ENCODE measurements at regions not wholly inside any gene's neighbourhood (a gene's known extent, or its start where the extent isn't known, plus 50 kb on each side); places are given as distances from the start of the nearest gene placed in this dataset.

DNA sequence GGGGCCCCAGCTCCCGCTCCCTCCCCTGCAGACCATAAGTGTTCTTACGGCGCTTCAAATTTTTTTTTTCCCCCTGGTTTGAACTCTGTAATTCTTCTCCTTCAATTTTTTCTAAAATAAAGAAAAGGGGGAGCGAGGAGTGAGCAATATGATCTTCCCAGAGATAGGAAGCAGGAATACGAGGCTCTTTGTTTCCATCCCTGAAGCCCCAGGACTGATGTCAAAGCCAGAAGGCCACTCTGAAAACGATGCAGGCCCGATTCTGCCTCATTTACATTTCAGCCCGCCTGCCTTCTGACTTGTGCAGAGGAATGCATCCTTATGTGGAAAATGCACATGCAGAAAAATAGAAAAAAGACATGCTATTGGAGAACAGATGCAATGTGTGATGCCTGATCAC is 401.5 kb upstream of the MKI67 start:
- no peak for DNase-seq (ENCODE audit: low read depth in 2 of 2)

DNA sequence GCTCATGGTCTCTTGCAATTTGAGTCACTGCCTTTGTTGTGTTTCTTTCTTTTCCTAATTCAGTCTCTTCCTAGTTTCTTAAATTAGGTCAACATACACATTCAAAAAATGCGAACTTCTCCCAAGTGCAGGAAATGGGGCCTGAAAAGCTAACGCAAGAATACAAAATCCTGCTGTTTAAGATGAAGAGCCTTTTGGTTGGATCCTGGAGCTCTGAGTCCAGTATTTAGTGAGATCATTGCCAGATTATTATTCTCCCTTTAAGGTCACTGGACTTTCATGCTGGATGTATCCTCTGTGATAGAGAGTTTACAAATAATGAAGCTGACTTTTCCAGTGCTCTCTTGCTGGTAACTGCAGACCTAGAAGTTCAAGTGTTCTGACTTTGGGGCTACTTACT is 401.9 kb upstream of the MKI67 start:
- no peak for DNase-seq (ENCODE audit: low read depth in 2 of 2)

DNA sequence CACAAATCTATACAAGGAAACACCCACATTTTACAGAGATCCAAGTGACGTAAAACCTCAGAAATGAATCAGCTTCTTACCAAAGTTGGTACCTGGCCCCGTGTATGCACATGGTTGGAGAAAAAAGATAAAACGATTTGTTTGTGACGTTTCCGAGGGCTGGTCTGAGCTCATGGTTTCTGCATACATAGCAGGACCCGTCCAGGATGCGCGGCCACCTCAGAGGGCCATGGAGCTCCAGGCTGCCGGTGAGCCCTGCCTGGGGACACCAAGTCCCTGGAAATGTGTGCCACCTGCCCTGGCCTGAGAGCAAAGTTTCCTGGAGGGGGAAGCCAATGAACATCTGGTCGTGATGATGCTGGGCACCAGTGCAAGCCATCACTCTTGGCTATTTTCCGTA is 402.6 kb upstream of the MKI67 start:
- DNase-seq (ENCODE audit: low read depth in 2 of 2): no peak

DNA sequence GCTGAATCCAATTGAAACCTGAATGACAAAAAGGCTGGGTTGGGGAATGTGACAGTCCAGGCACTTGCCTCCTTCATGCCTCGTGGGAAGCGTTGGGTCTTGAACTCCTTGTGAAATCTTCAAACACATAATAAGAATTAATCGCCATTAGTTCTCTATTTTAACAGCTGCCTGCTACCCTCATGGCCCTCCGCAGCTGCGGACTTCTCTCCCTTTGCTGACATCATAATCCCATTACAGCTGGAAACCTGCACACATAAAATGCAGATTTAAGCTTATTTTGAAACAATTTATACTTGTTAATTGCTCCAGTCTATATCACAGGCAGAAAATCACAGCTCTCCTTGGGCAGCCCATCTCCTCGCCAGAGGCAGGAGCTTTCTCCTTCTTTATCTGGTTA is 403.0 kb upstream of the MKI67 start:
- no peak for DNase-seq (ENCODE audit: low read depth in 2 of 2)

DNA sequence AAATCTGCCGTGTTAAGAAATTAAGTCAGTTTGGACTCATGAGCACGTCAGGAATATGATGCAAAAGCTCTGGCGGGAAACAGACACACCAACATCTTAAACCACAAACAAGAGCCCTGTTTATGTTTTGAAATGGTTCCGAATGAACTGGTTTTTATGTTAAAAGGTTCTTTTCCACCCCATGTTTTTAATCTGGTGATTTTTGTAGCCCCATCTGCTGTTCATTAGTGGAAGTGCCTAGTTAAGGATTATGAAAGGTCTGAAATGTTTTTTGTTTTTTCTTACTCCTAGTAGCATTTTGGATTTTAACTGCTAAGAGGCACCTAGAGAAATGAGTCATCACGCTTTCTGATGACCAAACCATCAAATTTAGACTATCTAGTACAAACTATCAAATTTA is 404.1 kb upstream of the MKI67 start:
- no peak for DNase-seq (ENCODE audit: low read depth in 2 of 2)

DNA sequence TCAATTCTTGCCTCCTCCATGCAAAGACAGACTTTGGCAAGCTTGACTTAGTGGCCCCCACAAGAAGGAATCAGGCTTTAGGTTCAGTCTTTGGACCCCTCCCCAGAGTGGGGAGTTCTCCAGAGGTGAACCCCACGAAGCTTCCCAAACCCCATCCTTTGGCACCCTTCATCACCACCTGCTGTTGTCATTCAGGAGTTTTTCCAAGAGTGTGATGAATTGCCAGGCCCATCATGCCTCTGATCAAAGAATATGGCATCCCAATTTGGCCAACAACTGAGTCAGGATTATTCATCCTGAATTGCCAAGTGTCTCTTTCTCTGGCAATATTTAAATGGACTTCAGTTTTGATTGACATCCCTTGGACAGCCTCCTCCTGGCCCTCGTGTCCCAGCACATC is 404.7 kb upstream of the MKI67 start:
- no peak for DNase-seq (ENCODE audit: low read depth in 2 of 2)

DNA sequence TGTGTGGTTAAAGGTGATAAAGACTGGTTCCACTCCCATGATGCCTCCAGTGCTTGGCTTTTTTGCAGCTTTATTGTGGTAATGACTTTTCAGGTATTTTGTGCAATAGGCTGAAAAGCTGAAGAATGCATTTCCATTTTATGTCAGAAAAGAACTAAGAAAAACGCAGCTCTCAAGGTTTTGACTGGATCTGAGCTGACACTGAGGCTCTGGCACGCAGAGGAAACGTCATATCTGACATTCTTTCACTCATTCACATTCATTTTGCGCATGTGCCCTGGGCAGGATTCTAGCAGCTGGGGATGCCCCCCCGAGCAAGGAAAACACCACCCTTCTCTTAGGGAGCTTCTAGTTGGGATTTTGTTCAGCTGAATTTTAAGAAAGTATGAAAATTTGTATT is 408.5 kb upstream of the MKI67 start:
- no peak for DNase-seq (ENCODE audit: low read depth in 2 of 2)

DNA sequence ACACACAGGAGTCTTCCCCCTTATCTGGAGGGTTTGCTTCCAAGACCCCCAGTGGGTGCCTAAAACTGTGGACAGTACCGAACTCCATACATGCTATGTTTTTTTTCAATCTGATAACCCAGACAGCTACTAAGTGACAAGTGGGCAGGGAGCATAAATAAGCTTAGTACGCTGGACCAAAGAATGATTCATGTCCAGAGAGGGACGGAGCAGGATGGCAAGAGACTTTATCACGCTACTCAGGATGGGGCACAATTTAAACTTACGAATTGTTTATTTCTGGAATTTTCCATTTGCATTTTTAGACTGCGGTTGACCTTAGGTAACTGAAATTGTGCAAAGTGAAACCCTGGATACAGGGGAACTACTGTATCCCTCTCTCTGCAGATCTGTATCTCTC is 410.0 kb upstream of the MKI67 start:
- DNase-seq (ENCODE audit: low read depth in 2 of 2): no peak

DNA sequence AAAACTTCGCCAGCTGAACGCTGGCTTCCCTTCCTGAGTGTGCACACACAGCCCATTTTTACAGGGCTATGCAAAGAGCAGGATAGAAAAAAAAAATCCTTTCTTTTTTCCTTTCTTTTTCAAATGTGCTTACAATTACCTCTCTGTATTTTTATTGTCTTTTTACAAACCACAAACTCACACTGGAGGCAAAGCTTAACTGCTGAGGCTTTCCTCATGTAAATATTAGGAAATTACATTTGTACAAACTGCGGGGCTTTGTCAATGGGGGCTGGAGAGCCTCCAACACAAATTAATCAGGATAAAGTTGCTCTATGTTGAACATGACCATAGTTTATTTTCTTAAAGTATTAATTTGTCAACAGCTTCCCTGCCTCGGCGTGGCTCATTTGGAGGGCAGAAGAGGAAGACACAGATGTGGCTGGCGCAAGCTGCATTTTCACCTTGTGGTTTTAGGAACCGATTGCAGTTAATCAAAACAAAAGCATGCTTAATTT is 411.7 kb upstream of the MKI67 start:
- DNase-seq (ENCODE audit: low read depth in 2 of 2): no peak

DNA sequence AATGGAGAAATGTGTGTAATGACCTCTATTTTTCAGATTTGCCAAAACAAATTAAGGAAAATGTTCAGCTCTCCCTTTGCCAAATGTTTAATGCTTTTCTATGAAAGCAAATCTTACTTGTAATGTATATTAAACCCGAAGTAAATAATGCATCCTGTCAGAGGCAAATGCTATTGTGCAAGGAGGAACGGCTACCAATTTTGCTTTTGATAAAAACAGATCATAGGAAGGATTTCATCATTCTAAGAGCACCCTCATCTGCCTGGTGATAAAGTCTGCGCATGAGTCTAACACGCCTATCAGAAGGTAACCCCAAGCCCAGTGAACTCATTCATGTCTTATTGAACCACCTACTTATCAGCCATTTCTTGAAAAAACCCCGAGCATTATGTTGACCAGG is 412.4 kb upstream of the MKI67 start:
- DNase-seq (ENCODE audit: low read depth in 2 of 2): no peak

DNA sequence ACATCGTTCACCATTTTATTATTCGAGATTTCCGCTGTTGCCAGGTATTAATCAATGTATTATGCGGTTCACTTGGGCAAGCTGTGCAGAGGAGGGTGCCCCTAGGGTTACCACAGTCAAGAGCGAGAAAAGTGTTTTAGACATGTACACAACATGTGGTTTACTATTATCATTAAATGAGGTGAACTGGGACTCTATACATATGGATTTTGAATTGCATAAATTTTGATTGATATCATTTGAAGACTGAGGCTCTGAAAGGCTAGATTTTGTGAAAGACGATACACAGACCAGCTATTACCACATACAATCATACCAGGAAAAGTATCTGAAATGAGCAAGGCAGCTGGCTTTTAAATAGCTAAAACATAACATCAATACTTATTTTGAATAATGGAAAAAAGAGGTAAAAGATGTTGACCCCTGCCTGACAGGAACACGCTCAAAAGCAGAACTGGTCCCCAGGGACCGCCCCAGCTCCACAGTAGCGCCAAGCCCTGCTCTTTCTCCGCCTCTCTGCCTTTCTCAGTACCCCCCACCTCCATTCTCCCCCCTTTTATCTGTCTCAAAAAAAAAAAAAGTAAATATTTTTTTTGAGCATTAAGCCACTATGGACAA is 413.4 kb upstream of the MKI67 start:
- DNase-seq (ENCODE audit: low read depth in 2 of 2): no peak

DNA sequence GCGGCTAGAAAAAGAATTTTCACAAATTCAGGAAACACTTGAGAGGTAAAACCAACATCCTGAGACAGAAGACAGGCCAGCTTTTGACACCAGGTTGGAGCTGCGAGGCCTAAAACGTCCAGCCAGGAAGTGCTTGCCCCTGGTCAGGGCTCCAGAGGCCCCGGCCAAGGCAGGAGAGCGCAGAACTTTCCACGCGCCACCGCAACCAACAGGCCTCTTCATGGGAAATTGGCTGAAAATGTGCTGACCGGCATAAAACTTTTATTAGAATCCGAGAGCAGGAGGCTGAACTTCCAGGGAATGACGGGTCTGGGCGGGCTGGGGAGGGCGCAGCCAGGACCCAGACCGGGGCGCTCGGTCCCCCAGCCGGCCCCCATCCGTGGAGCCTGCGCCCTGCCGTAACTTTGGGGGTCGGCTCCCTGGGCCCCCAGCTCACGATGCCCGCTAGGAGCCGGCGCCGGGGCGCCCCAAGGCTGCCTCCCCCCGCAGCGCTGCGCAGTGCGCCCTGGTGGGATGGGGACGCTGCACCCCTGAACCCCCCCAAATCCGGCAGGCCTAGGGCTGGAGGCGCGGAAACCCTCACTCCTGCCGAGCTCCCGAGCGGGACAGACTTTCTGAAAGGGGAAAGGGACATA is 414.0 kb upstream of the MKI67 start:
- no peak for DNase-seq (ENCODE audit: low read depth in 2 of 2)

DNA sequence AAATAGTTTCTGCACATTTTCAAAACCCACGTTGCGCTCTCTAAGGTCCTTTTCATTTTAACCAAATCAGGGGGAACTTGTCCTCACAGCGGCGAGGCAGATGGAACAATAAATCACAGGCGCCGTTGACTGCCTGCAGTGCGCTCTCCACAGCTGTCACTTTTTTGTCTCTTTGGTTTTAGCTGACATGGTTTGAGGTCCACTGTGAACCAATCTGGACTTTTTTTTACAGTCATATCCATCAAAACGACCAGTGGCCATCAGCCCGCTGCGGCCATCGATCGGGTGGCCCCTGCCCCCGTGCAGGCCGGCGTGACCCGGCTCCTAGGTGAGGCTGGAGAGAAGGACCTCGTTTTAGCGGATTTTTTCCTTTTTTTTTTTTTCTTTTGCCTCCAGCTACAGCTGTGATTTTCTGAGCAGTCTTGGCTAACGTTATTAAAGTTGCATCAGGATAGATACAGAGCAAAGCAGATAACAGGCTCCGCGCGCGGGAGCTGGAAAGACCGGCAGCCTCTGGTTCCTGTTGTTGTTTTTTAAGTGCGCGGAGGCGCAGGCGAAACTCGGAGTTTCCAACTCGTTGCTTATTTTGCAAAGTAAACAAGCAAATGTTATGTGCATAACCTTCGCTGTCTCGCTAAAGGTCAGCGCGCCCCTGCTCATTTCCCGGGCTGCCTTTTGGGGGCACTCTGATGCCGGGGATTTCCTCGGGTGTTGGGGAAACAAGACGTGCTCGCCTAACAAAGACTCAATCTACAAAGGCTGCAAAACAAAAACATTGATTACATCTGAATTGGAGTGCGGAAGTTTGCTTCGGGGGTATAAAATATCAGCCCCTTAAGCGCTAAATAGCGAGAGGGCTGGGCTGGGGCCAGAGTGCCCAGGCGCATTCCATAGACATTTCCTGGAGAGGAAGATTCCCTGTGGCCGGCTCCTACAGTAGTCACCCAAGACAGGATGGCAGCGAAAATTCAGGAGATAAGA is 414.8 kb upstream of the MKI67 start:
- no peak for DNase-seq (ENCODE audit: low read depth in 2 of 2)

DNA sequence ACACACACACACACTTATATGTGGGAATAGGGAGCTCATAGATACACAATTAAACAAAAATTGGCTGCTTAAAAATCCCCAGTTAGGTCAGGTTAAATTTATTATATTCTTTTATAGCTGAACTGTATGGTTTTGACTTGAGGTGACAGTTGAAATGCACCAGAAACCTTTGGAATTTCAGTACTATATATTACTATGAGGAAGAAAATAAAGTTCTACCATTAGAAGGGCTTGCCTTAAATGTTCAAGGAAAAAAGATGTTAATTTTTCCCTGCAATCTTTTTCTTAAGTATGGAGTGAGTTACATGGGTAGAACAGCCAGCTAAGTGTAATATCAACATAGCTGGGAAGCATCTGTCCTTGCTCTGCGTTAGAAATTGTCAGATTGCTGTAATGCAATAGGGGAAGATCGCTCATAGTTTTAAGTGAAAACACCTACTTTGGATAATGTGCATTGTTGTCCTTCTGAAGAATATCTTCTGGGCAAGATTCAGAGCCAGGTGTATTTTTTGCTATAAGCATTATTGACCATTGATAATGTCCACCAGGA is 415.8 kb upstream of the MKI67 start:
- no peak for DNase-seq (ENCODE audit: low read depth in 2 of 2)

DNA sequence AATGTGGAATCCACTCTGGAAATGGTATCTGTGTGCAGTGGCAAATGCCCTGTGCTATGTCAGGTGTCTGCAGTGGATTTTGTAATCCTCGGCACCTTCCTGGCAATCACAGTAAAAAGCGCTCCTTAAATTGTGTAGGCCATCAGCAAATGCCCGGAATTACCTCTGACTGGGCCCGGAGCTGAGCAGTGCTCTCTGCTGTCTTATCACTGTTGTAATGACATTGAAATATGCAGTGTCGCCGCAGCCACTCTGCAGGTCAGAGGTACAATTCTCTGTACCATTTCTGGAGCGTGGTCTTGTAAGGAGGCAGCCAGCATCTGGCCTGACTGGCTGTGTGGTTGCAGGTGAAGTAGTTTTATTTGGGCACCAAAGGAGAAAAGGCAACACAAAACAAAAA is 416.4 kb upstream of the MKI67 start:
- no peak for DNase-seq (ENCODE audit: low read depth in 2 of 2)

DNA sequence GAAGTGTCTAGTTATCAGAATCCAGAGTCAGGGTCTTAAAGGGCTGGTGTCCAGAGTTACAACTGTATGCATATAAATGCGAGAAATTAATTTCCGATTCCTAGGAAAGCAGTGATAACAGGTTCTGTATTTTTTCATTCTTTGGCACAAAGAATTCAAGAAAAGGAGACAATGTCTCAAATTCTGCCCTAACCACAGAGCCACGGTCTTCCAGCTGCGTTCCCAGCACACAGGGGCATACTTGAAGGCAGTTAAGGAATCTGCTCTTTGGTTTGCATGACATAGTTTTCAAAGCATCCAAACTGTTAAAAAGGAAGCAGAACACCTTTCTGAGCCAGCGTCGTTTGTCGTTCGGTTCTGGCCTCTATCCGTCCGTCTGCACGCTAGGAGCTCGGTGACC is 416.9 kb upstream of the MKI67 start:
- no peak for DNase-seq (ENCODE audit: low read depth in 2 of 2)

DNA sequence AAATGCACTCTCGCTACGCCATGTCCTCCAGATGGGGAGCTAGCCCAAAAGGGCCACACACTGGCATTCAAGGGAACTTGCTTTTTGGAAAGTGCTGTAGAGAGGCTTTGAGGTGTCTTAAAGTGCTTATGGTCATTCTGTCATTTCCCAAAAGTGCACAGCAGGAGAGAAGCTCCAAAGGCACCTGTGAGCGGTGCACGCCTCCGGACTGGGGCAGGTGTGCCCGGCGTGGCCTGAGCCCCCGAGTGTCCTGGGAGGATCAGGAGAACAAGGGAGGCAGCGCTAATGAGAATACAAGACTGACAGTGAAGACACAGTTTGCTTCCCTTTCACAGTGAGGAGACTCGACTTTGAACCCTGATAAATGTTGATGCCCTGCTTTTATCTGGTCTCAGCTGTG is 419.0 kb upstream of the MKI67 start:
- no peak for DNase-seq (ENCODE audit: low read depth in 2 of 2)

DNA sequence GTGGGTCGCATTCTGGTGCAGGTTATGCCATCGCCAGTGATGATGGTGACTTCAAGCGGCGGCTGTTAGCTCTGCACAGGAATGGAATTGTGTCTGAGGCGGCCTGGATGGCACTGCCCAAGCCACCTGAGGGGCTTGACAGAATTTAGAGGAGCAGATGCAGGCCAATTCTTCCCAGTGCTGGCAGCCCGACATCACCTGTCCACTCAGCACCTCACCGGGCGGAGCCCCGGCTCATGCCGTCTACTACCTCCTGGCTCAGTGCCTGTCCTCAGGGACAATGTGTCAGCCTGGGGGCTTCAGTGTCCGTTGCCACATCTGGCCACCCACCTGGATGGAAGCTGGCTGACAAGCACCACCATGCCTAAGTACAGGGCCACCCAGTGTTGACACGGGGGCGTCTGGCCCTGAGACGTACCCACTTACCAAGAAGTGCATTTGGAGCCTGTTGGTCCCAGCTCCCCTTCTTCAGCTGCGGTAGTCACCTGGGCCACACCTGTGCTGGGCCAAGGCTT is 420.5 kb upstream of the MKI67 start:
- no peak for DNase-seq (ENCODE audit: low read depth in 2 of 2)

DNA sequence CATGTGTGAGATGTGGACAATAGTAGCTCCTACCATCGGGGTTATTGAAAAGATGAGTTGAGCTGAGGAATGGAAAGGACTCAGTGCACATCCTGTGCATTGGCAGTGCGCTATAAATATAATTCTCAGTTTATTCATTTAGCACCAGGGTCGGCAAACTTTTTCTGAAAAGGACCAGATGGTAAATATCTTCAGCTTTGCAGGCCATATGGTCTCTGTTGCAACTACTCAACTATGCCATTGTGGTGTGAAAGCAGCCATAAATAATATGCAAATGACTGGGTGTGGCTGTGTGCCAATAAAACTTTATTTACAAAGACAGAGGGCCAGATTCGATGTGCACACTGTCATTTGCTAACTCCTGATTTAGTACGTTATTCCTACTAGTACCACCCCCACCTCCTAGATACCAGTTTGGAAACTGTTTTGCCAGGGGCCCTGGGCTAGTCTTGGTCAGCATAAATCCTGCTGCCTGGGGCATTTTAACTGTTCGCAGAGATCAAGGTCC is 422.9 kb upstream of the MKI67 start:
- DNase-seq (ENCODE audit: low read depth in 2 of 2): no peak

DNA sequence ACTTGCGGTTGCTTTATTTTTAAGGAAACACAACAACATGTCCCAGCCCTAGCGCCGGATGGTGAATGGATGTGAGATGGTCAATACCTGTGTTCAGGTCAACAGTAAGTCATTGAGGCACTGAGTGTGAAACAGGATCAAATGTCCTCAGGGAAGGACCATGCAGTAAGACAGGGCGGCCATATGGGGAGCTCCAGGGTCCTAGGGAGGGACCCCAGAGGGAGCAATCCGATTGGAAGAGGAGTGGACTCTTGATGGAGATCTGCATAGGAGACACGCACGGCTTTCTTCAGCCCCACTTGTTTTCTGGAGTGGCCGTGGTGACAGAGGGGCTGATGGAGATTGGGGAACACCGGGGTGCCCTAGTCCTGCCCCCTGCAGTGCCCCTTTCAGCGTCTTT is 423.8 kb upstream of the MKI67 start:
- DNase-seq (ENCODE audit: low read depth in 2 of 2): no peak

DNA sequence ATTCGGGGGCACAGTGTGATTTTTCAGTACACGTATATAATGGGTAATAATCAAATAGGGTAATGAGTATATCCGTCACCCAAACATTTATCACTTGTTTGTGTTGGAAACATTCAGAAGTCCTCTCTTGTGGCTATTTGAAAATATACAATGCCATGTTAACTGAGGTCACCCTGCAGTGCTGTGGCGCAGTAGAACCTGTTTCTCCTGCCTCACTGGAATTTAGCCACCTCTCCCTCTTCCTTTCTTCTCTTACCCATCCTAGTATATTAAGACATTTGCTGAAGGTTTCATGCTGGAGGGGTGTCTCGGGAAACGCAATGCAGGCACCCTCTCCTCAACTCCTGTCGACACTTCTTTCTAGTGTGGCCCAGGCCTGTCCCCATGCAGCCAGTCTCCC is 425.3 kb upstream of the MKI67 start:
- DNase-seq (ENCODE audit: low read depth in 2 of 2): no peak

DNA sequence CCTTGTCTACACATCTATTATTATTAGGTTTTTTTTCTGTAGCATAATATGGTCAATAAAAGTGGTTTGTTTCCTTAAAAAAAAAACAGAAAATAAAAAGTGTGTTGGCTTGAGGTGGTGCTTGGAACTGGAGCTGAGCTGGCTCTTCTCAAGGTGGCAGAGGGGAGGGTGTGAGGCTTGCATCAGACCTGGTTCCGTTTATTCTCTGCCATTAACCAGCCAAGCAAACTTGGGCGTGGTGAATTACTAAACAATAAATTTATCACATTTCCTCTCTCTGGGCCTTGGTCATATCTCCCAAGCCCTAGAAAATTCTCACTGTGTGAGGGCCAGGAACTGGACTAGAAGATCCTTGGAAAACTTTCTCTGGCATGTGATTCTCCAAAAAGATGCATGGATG is 427.5 kb upstream of the MKI67 start:
- no peak for DNase-seq (ENCODE audit: low read depth in 2 of 2)
